Amygdala (tissue), 56 donors: ENCODE measurements at regions not wholly inside any gene's neighbourhood (a gene's known extent, or its start where the extent isn't known, plus 50 kb on each side); places are given as distances from the start of the nearest gene placed in this dataset.

Source experiments
- DNase-seq, 56 donors: peaks; one replicate each; lab custom pipeline; 2025; lab: John Stamatoyannopoulos, UW

DNA sequence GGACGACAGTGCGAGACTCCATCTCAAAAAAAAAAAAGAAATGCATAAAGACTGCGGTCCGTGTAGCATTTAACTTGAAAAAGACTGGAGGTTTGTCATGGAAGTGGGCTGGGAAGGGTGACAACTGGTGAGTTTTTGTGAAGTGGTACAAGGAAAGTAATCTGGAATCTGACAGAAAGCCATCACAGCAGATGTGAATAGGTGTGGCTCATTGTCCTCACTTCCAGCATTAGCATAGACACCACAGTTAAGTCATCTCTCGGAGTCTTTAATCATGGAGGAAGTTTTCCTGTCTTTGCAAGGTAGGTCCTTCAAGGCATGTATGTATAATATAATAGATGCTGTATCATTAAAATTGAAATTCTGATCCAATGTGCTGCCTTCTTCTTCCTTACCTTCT lies 453.2 kb downstream of the TFAP2A start:
- no peak for DNase-seq

DNA sequence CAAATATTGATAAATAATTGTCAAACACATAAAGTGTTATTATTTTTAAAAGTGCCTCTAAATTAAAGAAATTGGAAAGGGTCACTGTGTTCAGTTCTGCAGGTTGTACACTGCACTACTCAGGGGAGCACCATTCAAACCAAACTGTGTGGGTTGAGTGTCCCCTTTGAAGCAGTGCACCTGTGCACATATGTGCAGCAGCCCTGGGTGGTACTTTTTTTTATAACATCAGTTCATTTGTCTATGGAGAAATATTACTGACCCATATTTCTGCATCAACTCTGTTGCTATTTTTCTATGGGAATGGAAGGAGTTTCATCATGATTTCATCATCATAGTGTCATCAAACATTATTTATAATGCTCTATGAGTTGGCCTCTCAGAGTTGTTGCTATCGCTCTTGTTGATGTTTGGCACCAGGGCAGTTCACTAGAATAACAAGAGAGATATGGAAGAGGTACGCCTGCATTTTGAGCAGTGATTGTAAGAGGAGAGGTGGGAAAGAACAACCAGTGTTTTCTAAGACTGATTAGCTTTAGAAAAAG lies 457.6 kb downstream of the TFAP2A start:
- no peak for DNase-seq

DNA sequence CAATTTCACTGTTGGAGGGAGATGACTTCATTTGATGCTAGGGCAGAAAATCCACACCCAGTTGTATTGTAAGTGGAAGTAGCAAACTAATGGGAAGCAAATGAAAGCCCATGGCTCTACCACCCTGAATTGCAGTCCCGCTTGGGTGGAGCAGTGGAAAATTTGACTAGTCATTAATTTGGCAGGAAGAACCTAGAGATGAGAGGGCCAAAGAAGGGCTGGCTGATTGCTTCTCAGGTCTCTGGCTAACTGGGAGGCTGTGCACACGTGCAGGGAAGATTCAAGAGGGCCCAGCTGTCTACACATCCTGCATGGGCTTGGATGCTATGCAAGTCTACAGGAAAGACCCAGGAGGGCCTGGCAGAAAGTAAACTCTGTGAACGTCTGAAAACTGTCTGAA lies 466.2 kb downstream of the TFAP2A start:
- DNase-seq, result no peak

GRCh38 chr6:9943986-9944385 lies 470.9 kb downstream of the TFAP2A start:
- DNase-seq, result no peak

DNA sequence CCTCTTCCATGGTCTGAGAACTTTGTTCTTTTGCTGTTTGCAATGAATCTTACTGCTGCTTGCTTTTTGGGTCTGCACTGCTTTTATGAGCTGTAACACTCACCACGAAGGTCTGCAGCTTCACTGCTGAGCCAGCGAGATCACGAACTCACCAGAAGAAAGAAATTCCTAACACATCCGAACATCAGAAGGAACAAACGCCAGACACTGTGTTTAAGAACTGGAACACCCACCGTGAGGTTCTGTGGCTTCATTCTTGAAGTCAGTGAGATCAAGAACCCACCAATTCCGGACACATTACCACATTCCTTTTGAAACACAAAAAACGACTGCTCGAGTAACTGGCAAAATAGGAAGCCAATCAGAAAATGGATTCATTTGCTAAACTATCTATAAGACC lies 471.8 kb downstream of the TFAP2A start:
- DNase-seq, result no peak

DNA sequence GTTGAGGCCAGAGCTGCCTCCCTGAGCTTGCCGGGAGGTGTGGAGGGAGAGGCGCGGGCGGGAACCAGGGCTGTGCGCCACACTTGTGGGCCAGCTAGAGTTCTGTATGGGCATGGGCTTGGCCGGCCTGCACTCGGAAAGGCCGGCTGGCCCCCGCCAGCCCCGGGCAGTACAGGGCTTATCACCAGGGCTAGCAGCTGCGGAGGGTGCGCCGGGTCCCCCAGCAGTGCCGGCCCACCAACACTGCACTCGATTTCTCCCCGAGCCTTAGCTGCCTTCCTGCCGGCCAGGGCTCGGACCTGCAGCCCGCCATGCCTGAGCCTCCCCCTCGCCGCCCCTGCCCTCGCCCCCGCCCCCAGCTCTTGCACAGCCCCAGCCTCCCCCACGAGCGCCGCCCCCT lies 472.7 kb downstream of the TFAP2A start:
- DNase-seq, result no peak

DNA sequence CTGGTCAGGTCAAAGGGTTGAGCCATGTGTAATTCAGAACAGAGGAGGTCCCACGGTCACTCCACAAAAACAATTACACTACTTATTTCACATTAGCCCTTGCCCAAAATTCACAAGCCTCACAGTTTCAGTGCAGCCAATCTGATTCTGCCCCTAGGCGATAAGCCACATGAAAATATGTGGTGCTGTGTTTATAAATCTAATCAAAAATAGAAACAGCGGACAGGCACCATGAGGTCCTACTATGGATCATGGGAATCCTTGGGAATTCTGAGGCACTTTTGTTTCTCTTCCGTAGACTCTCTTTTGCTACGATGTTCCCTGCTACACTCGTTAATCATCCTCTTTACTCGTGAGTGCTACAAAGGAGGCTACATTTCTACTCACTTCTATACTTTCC lies 476.1 kb downstream of the TFAP2A start:
- no peak for DNase-seq

GRCh38 chr6:9937031-9937763 lies 477.7 kb downstream of the TFAP2A start:
- no peak for DNase-seq

GRCh38 chr6:9936551-9936950 lies 478.3 kb downstream of the TFAP2A start:
- no peak for DNase-seq

- no peak for DNase-seq
Measured at GRCh38 chr6:9933677-9934076, 481.2 kb downstream of the TFAP2A start.

DNA sequence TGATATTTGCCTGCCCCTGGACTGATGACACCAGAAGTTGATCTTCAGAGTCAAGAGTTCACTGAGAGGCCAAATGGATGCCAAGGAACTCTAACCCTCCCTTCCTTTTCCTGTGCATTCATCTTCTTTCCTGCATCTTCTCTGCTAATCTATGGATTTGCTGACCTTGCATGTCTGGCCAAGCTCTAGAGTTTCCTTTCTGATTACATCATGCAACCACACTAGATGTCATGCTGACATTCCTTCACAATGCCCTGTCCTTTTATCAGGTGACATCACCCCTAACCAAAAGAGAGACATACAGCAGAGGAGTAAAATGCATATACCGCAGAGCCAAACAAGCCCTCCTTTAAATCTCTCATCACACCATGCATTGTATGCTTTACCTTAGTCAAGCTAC lies 487.6 kb downstream of the TFAP2A start:
- no peak for DNase-seq

DNA sequence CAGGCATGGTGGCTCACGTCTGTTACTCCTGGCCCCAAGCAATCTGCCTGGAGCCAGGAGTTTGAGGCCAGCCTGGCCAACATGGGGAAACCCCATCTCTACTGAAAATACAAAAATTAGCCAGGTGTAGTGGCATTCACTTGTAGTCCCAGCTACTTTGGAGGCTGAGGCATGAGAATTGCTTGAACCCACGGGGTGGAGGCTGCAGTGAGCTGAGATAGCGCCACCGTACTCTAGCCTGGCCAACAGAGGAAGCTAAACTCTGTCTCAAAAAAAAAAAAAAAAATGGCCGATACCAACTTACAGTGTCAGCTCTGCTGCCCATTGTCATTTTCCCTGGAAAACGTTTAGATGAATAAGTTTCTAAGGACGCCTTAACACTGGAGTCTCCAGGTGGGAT lies 489.9 kb downstream of the TFAP2A start:
- no peak for DNase-seq

DNA sequence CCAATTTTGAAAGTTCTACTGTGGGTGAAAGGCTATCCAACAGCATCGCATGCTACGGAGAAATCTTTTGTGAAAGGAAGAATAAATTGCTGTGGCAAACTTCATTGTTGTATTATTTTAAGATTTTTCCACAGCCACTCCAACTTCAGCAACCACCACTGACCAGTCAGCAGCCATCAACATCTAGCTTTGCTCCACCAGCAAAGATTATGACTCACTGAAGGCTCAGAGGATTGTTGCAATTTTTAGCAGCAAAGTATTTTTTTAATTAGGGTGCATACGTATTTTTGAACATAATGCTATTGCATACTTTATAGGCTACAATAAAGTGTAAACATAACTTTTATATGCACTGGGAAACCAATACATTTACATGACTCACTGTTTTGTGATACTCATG lies 493.5 kb downstream of the TFAP2A start:
- DNase-seq, result no peak

DNA sequence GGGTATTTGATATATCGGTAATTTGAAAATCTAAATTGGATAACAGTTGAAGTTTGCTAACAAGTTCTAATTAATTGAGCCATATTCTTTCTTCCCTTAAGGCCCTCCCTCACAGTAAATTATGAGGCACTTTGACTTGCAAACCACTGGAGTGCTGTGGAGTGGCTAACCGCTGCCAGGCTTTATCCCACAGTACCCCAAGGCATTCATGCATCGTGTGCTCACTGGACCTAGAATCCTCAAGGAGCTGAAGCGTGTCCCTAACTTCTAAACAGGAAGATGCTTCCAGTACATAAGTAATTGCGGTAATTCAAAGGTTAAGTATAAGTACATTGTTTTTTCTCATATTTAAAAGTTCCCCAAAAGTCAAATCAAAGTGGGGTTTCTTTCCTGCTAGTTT lies 499.9 kb downstream of the TFAP2A start:
- no peak for DNase-seq

DNA sequence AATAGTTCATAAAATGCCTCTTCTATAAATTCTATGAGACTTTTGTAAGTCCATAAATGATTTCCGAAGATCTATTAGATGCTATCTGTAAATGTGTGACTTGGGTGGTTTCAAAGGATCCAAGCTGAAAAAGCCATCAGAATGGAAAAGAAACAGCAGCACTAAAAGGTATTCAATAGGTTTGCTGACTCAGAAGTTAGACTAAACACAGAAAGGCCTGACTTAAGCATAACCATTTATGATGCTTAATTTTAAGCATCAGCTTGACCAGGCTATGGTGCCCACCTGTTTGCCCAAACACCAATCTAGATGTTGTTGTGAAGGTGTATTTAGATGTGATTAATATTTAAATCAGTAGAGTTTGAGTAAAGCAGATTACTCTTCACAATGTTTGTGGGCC lies 513.5 kb downstream of the TFAP2A start:
- DNase-seq, result no peak

GRCh38 chr6:9896806-9897205 lies 518.1 kb downstream of the TFAP2A start:
- DNase-seq, result no peak

- no peak for DNase-seq
Measured at GRCh38 chr6:9890893-9891292, 524.0 kb downstream of the TFAP2A start.

DNA sequence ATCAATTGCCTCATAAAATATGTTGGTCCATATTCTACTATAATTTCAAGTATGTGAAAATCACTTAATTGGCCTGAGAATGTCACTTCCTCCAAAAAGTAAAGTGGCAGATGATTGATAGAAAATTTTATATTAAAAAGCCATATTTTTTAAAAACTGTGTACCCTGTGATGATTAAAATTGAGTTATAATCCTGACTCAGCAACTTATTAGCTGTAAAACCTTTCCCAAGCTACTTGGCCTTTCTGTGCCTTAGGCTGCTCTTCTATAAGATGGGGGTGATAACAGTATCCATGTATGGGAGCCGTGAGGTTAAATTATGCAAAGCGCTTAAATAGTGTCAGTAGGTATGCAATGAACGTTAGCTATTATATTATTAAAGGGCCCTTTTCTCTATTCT lies 524.4 kb downstream of the TFAP2A start:
- no peak for DNase-seq

- DNase-seq, result no peak
Measured at GRCh38 chr6:9878535-9878934, 536.3 kb downstream of the TFAP2A start.

GRCh38 chr6:9875605-9876353 lies 539.1 kb downstream of the TFAP2A start:
- no peak for DNase-seq

DNA sequence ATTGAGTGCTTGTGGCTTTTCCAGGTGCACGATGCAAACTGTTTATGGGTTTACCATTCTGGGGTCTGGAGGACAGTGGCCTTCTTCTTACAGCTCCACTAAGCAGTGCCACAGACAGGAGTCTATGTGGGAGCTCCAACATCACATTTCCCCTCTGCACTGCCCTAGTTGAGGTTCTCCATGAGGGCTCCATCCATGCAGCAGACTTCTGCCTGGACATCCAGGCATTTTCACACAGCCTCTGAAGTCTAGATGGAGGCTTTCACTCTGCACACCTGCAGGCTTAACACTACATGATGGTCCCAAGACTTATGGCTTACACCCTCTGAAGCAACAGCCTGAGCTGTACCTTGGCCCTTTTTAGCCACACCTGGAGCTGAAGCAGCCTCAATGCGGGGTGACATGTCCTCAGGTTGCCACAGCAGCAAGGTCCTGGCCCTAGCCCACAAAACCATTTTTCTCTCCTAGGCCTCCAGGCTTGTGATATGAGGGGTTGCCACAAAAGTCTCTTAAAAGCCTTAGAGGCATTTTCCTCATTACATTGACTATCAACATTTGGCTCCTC lies 552.2 kb downstream of the TFAP2A start:
- DNase-seq, result no peak
